Fibroblast of pulmonary artery (primary cell): ENCODE measurements at regions not wholly inside any gene's neighbourhood (a gene's known extent, or its start where the extent isn't known, plus 50 kb on each side); places are given as distances from the start of the nearest gene placed in this dataset.

ENCODE experiments used
- DNase-seq: peaks from one replicate; pipeline ENCODE4 v3.0.0-alpha.2; 2010; ENCODE audit warnings: low read depth
- H3K4me3 ChIP-seq: replicated peaks from 2 replicates; pipeline ENCODE4 v1.5.1; 2011; ENCODE audit warnings: low read depth, mild to moderate bottlenecking, control low read depth, low read length, moderate library complexity
- TF ChIP-seq, protein P1 (sequence below): IDR thresholded peaks from 2 replicates; pipeline ENCODE4 v1.5.1; 2011; ENCODE audit warnings: mild to moderate bottlenecking, control low read depth, low read length, inconsistent platforms; ENCODE audit errors: missing control alignments

DNA sequence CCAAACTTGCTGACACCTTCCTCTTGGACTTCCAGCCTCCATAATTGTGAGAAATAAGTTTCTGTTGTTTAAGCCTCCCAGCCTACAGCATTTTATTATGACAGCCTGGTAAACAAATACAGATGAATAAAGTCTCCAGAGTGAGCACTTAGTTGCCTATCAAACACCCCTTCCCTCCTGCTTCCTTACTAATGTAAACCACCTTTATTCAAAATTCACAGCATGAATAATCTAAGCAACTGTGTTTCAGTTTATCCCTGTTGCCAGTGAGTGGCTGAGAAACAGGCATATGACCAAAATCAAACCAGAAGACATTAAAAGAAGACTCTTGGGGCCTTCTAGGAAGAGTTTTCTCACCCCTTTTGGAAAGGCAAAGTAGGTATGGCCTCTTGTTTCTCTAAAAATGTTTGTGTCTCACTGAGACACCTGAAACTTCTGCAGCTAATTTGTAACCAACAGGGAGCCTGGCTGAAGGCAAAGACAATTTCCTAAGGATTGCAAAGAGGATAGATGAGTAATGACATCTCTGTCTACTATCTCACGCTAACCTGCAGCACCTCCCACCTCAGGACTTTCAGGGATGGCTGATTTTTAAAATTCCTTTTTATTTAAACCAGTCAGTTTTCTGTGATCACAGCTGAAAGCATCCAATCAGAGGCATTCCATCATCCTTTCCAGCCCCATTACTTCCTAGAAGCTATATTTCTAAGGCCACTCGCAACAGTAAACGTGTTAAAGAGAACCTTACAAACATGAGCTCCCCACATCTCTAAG lies 61.4 kb upstream of the LRRC55 start:
- no peak overlapping the region for H3K4me3 ChIP-seq
- DNase-seq: no peak
- TF ChIP-seq, protein P1, sequence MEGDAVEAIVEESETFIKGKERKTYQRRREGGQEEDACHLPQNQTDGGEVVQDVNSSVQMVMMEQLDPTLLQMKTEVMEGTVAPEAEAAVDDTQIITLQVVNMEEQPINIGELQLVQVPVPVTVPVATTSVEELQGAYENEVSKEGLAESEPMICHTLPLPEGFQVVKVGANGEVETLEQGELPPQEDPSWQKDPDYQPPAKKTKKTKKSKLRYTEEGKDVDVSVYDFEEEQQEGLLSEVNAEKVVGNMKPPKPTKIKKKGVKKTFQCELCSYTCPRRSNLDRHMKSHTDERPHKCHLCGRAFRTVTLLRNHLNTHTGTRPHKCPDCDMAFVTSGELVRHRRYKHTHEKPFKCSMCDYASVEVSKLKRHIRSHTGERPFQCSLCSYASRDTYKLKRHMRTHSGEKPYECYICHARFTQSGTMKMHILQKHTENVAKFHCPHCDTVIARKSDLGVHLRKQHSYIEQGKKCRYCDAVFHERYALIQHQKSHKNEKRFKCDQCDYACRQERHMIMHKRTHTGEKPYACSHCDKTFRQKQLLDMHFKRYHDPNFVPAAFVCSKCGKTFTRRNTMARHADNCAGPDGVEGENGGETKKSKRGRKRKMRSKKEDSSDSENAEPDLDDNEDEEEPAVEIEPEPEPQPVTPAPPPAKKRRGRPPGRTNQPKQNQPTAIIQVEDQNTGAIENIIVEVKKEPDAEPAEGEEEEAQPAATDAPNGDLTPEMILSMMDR: no peak

DNA sequence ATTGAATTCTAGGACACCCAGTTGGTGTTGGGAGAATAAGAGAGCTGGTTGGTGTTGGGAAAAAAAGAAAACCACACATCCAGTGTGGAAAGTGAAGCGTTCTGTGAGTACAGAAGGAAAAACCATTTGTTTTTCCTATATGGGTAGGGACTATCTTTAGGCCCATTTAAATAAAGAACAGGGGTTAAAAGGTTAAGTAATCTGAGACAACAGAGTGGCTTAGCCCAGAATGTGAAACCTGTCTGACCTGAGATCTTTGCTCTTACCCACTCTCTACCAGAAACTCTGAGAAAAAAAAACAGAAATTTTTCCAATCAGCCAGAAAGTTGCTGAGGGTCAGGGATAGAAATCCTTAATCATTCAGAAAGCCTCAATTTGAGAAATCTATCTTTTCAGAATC lies 59.8 kb upstream of the LRRC55 start:
- TF ChIP-seq, protein P1: no peak
- no peak for DNase-seq
- no peak overlapping the region for H3K4me3 ChIP-seq

DNA sequence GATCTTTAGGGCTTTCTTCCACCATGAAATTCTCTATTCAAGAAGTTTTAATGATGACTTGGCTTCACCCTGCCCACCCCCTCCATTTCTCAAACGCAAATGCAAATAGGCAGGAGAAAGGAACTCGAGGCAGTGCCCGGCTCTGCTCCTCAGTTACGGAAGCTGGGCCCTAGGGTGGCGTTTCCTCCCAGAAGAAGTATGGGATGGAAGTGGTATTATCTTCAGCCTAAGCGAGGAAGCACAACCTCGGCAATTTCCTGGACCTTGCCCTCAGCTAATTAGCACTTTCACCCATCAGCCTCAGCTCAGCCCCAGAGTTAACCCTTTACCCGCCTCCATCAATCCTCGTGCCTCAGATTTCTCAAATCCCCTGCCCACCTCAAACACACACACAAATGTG lies 58.2 kb upstream of the LRRC55 start:
- TF ChIP-seq, protein P1: no peak
- no peak overlapping the region for H3K4me3 ChIP-seq
- DNase-seq: no peak

DNA sequence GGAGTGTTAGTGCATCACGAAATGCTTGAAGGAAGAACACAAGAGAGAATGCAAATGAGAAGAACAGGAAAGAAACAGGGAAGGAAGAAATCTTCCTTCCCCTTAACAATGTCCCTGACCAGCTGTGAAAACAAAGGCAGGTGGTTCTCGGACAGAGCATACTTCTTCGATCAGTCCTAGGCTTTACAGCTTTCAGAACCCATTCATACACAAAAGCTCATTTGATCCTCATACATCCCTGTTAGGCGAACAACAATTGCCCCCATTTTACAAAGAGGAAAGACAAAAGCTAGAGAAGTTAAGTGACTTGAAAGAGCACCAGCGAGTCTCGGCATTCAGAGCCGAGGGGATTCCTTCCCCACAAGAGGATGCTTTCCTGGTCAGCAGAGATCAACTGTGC lies 57.2 kb upstream of the LRRC55 start:
- TF ChIP-seq, protein P1: no peak
- no peak for DNase-seq
- H3K4me3 ChIP-seq: no peak overlapping the region

DNA sequence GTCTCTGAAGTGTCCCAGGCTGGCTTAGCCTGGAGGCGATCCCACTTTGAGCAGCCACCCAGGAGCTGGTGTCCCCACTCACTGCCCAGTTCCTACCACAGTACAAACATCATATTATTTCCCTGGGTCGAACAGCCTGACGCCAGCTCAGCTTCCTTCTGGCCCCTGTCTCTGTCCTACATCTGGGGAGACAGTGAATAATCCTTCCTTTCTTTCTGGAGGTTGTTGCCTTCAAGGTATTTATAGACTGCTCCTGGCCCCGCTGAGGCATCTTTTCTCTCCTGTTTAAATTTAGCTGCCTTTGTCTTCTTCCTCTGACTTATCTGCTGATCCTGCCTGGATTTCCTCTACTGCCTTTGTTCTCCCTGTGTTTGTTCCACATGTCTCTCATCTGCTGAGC lies 56.8 kb upstream of the LRRC55 start:
- DNase-seq: peak; percentile 6
- TF ChIP-seq, protein P1: no peak

DNA sequence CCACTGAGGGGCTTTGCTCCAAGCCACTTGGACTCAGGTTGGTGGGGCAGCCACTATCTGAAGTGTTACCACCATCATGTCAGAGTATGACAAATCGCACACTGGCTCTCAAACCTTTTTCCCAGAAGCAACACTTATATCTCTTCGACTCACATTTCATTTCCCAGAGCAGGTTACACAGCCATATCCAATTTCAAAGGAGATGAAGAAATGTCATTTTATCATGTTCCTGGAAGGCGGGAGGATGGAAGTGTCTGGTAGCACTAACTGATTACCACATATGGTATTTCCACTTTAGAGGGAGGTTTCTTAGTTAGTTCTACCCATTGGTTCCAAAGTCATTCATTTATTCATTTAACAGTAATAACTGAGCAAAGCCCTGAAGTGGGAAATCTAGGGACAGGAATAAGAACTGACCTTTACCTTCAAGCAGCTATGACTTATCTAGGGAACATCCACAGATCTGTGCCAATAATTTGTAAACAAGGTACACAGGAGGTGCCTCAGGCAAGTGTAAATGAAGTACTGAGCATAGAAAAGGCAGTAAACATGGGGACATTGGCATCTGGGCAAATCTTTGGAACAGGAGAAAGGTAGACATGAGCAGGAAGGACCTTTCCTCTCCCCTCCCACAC lies 54.9 kb upstream of the LRRC55 start:
- TF ChIP-seq, protein P1: no peak
- H3K4me3 ChIP-seq: no peak overlapping the region
- no peak for DNase-seq

More for the DNA sequence above, 56.8 kb upstream of the LRRC55 start:
- no peak overlapping the region for H3K4me3 ChIP-seq
